Right lobe of liver (tissue), 6 donors: ENCODE measurements at regions not wholly inside any gene's neighbourhood (a gene's known extent, or its start where the extent isn't known, plus 50 kb on each side); places are given as distances from the start of the nearest gene placed in this dataset.

Experiments used
- ATAC-seq, 4 donors: fragments of 200-7000 bp; cut with Tn5 transposase; one replicate each; pipeline ENCODE4 v1.9.1; 2020; ENCODE audit warnings: mild to moderate bottlenecking in 4 of 4, moderate library complexity in 4 of 4
- DNase-seq, 3 donors: peaks; one replicate each; pipeline ENCODE4 v3.0.0-alpha.2; 2020
- H3K27ac ChIP-seq, 3 donors: fragments of 200-600 bp; one replicate each; pipeline ENCODE4 v1.8.0; 2022
- H3K27me3 ChIP-seq, 2 donors: fragments of 200-600 bp; one replicate each; pipeline ENCODE4 v1.8.0; 2022
- H3K36me3 ChIP-seq, 4 donors: fragments of 200-600 bp; sonication (generic) in 1 of 4; one replicate each; pipeline versions ENCODE4 v1.5.1 to v1.8.0; 2017 to 2022; ENCODE audit warnings: control low read depth in 1 of 4
- H3K4me1 ChIP-seq, 4 donors: fragments of 200-600 bp; sonication (generic) in 1 of 4; one replicate each; pipeline versions ENCODE4 v1.5.1 to v1.8.0; 2017 to 2022; ENCODE audit warnings: control low read depth in 1 of 4
- H3K4me3 ChIP-seq, 3 donors: fragments of 200-600 bp; one replicate each; pipeline ENCODE4 v1.8.0; 2022
- H3K9me3 ChIP-seq, 4 donors: fragments of 200-600 bp; sonication (generic) in 1 of 4; one replicate each; pipeline versions ENCODE4 v1.5.1 to v1.8.0; 2017 to 2022; ENCODE audit warnings: control low read depth in 1 of 4
- CTCF ChIP-seq, 4 donors: fragments of 200-600 bp in 3 of 4; fragments of 450-650 bp in 1 of 4; IDR thresholded peaks; one replicate each; pipeline versions ENCODE4 v1.5.1 to v1.8.0; 2016 to 2022; ENCODE audit warnings: antibody characterized with exemption in 4 of 4, mild to moderate bottlenecking in 2 of 4
- POLR2A ChIP-seq: fragments of 450-650 bp; IDR thresholded peaks from one replicate; pipeline ENCODE4 v1.6.1; 2017; ENCODE audit warnings: antibody characterized with exemption, mild to moderate bottlenecking
- WGBS: methylation state at CpG from one replicate; pipeline ENCODE4 v1.1.6; 2018; ENCODE audit warnings: low coverage, low lambda C conversion rate; ENCODE audit not compliant: insufficient coverage; ENCODE audit errors: missing lambda C conversion rate; 5-methylcytosine and 5-hydroxymethylcytosine counted together
- intact Hi-C, 2 donors: fragments of 100-400 bp; cut with DNase I; formaldehyde crosslinking; loops; one replicate each; pipeline versions ENCODE4 v1.11.2 to v1.14.1; 2022
- donor health status: DM: no; HTN: yes; CAD: no.
- donor health status: DM: no; HTN: no; CAD: no.
- donor health status: DM: no; HTN: no; CAD: no.
- donor health status: DM: no; HTN: yes; CAD: no.
- donor health status: DM: no; HTN: yes; CAD: no.

- no peak for ATAC-seq
- 47% methylated on average over 4 of the region's 11 CpGs for WGBS
- Histone ChIP-seq H3K36me3 (no peaks in the 10 kb centered on the region), H3K4me1 (peaks cover 0 to 22% (median 5%) of the 10 kb centered on the region in 4 donors), H3K9me3 (no peaks in the 10 kb centered on the region), H3K4me3 (no peak overlapping the region), H3K27ac (no peak overlapping the region), H3K27me3 (no peaks in the 10 kb centered on the region)
- DNase-seq, result no peak
- no peak for TF ChIP-seq CTCF (IDR thresholded peaks at IDR 0.05)
- no peak for TF ChIP-seq POLR2A
- intact Hi-C loops, result no loop called here
Observed at GRCh38 chr16:85443116-85443515, 170.0 kb upstream of the GSE1 start.

GRCh38 chr16:85443531-85443930 is 169.6 kb upstream of the GSE1 start:
- H3K36me3 ChIP-seq, result no peaks in the 10 kb centered on the region

GRCh38 chr16:85445064-85445778 is 167.9 kb upstream of the GSE1 start:
- Histone ChIP-seq H3K9me3 (no peaks in the 10 kb centered on the region), H3K27me3 (no peaks in the 10 kb centered on the region), H3K4me1 (peaks cover 0 to 39% (median 10%) of the 10 kb centered on the region in 4 donors), H3K36me3 (no peaks in the 10 kb centered on the region), H3K4me3 (no peak overlapping the region), H3K27ac (no peak overlapping the region)
- DNase-seq, result no peak
- no peak for TF ChIP-seq POLR2A
- TF ChIP-seq CTCF (IDR thresholded peaks at IDR 0.05), result no peak
- ATAC-seq, result no peak
- no CpG with 5 or more reads among the region's 27 CpGs for WGBS
- intact Hi-C loops, result no loop called here

More at GRCh38 chr16:85443531-85443930, 169.6 kb upstream of the GSE1 start:
- no peak overlapping the region for H3K27ac ChIP-seq
- peaks cover 0 to 26% (median 7%) of the 10 kb centered on the region in 4 donors for H3K4me1 ChIP-seq
- ATAC-seq, result no peak
- no peak overlapping the region for H3K4me3 ChIP-seq
- no peaks in the 10 kb centered on the region for H3K27me3 ChIP-seq
- 80% methylated on average over 4 of the region's 15 CpGs for WGBS
- intact Hi-C loops, result no loop called here
- no peak for TF ChIP-seq POLR2A
- TF ChIP-seq CTCF (IDR thresholded peaks at IDR 0.05), result no peak
- DNase-seq, result no peak
- H3K9me3 ChIP-seq, result no peaks in the 10 kb centered on the region

GRCh38 chr16:85445779-85446222 is 167.3 kb upstream of the GSE1 start:
- Histone ChIP-seq H3K27ac (no peak overlapping the region), H3K36me3 (no peaks in the 10 kb centered on the region), H3K27me3 (no peaks in the 10 kb centered on the region), H3K4me1 (peaks cover 0 to 39% (median 10%) of the 10 kb centered on the region in 4 donors), H3K9me3 (no peaks in the 10 kb centered on the region), H3K4me3 (no peak overlapping the region)
- no peak for DNase-seq
- peak in 1 of 4 donors; percentile 5 for ATAC-seq
- intact Hi-C loops, result no loop called here
- 65% methylated on average over 4 of the region's 14 CpGs for WGBS
- TF ChIP-seq POLR2A, result no peak
- no peak for TF ChIP-seq CTCF (IDR thresholded peaks at IDR 0.05)
